Esophagus muscularis mucosa (tissue), 4 donors: ENCODE measurements at regions not wholly inside any gene's neighbourhood (a gene's known extent, or its start where the extent isn't known, plus 50 kb on each side); places are given as distances from the start of the nearest gene placed in this dataset.
A peak's percentile ranks its signal among the peaks of the same experiment; 100 is the strongest.

Experiments used
- DNase-seq: peaks from one replicate; pipeline ENCODE4 v3.0.0-alpha.2; 2017; ENCODE audit errors: extremely low spot score
- H3K27ac ChIP-seq, 4 donors: fragments of 200-600 bp; sonication (generic); replicated peaks in 1 of 4; 1 replicate in 3 of 4; 2 replicates in 1 of 4; pipeline ENCODE4 v1.5.1; 2016 to 2019; ENCODE audit warnings: mild to moderate bottlenecking in 1 of 4
- H3K27me3 ChIP-seq, 4 donors: fragments of 200-600 bp; sonication (generic); one replicate each; pipeline versions ENCODE4 v1.5.1 to v1.6.0; 2016 to 2019
- H3K36me3 ChIP-seq, 4 donors: fragments of 200-600 bp; sonication (generic); one replicate each; pipeline ENCODE4 v1.5.1; 2016 to 2019
- H3K4me1 ChIP-seq, 4 donors: fragments of 200-600 bp; sonication (generic); one replicate each; pipeline ENCODE4 v1.5.1; 2016 to 2019
- H3K4me3 ChIP-seq, 4 donors: fragments of 200-600 bp; sonication (generic); 1 replicate in 2 of 4; 2 replicates in 2 of 4; pipeline ENCODE4 v1.5.1; 2016 to 2019; ENCODE audit warnings: mild to moderate bottlenecking in 4 of 4, moderate library complexity in 1 of 4
- H3K9me3 ChIP-seq, 4 donors: fragments of 200-600 bp; sonication (generic); 1 replicate in 3 of 4; 2 replicates in 1 of 4; pipeline ENCODE4 v1.5.1; 2016 to 2019
- EP300 ChIP-seq: sonication (generic); formaldehyde crosslinking; IDR thresholded peaks from one replicate; pipeline ENCODE4 v1.6.1; 2017; ENCODE audit warnings: antibody characterized with exemption
- POLR2A ChIP-seq: fragments of 450-650 bp; IDR thresholded peaks from one replicate; pipeline ENCODE4 v1.6.1; 2017; ENCODE audit warnings: antibody characterized with exemption, moderate library complexity, mild to moderate bottlenecking, low read depth
- POLR2AphosphoS5 ChIP-seq, 2 donors: sonication (generic); formaldehyde crosslinking; IDR thresholded peaks; one replicate each; pipeline ENCODE4 v1.6.1; 2017; ENCODE audit warnings: antibody characterized with exemption in 2 of 2
- WGBS: methylation state at CpG from one replicate; pipeline ENCODE4 v1.1.5; 2018; 5-methylcytosine and 5-hydroxymethylcytosine counted together
- intact Hi-C: fragments of 100-400 bp; cut with DNase I; formaldehyde crosslinking; loops from one replicate; pipeline ENCODE4 v1.15.1; 2023
- TF ChIP-seq, protein P1 (sequence below), 3 experiments: fragments of 200-600 bp in 2 of 3; fragments of 450-650 bp in 1 of 3; sonication (generic) in 2 of 3; IDR thresholded peaks; one replicate each; pipeline ENCODE4 v1.5.1; 2017 to 2019; ENCODE audit warnings: antibody characterized with exemption in 3 of 3, mild to moderate bottlenecking in 2 of 3, moderate library complexity in 1 of 3

DNA sequence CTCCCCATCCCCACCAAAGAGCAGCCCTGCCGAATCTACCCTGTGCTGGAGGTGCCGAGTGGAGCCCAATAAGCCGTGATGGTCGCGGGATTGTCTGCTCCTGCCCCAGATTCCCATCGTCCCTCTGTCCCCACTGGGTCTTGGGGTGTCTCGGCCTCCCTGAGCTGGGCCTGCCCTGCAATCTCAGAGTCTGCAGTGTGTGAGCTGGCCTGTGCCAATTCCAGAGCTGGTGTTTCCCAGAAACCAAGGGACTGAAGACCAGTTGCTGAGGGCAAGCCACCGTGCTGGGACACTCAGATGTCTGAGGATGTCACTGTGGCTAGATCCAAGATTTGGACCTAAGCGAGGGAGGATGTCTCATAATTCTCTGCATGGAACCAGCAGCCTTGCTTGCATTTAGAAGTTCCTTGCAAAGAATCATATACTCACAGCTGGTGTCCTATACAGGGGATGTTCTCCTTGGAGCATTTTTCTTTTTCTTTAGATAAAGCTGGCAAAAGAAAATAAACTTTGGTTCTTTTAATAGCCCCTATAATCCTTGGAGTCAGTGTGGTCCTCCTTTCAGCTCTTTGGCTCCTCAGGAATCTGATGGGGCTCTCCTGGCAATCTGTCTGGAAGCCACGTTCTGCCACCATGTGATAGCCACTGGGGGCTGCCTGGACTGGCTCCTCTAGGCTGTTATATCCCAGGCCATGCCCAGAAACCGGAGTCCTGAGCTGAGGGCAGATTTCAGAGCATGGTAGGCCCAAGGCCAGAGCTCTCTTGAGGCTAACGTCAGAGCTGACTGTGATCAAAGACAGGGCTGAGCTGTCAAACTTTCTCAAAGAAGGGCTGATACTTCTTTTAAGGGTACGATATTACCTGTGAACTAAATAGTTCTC is 140.1 kb upstream of the HAAO start:
- Histone ChIP-seq H3K9me3 (no peaks in the 10 kb centered on the region), H3K27me3 (no peaks in the 10 kb centered on the region), H3K4me1 (peaks cover 77 to 87% (median 84%) of the 10 kb centered on the region in 4 donors), H3K27ac (peak overlapping the region; percentile 35 to 60 (median 43)), H3K4me3 (no peak overlapping the region), H3K36me3 (no peaks in the 10 kb centered on the region)
- TF ChIP-seq POLR2A = no peak
- no peak for DNase-seq
- intact Hi-C loops = no loop called here
- 67% methylated on average over 11 of the region's 13 CpGs for WGBS

DNA sequence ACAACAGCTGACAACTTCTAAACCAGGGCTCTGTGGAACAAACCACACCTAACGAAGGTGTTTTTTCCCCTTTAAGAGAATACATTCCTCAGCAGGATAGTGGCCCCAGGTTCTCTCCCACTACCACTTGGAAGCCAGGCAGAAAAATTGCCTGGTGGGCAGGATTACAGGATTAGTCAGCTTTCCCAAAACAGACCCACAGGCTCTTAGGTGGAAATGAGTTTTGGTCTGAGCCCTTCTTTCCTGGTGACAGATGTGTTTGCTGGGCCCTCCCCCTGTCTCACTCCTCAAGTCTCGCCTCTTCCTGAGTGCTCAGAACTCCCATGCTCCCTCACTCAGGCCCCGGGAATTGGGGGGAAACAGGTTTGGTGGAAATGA is 139.4 kb upstream of the HAAO start:
- intact Hi-C loops = no loop called here

DNA sequence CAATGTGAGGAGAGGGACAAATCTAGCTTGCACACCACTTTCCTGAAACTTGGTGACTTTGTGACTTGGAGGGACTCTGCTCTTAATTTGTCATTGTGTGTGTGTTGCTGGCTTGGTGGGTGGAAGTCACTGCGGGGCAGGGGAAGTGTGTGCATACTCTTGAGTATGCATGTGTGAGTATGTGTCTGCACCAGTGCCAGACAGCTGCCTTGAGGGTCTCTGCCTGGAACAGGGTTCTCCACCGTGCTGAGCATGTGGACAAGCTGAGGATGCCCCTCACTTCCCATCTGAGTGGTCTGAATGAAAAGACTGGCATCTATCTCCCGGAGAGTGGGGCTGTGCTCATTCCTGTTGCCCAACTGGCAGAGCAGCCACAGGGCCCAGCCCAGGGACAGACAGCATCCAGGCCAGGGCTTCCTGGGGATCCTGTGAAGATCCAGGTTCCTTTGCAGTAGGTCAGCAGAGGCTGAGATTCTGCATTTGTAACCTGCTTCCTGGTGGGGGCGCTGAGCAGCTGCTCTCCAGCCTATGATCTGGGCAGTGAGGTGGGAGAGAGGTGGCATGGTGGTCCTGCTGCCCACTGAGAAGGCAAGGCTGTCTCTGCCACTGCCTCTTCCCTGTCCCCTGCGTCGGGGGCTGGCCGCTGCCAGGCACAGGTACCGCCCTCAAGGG is 138.9 kb upstream of the HAAO start:
- H3K27ac ChIP-seq = peak overlapping the region in 3 of 4 donors; percentile 40 to 60 (median 46)
- H3K27me3 ChIP-seq = no peaks in the 10 kb centered on the region
- no peaks in the 10 kb centered on the region for H3K9me3 ChIP-seq
- TF ChIP-seq POLR2AphosphoS5 (IDR thresholded peaks at IDR 0.05) (no peak), EP300 (no peak)
- TF ChIP-seq, protein P1, sequence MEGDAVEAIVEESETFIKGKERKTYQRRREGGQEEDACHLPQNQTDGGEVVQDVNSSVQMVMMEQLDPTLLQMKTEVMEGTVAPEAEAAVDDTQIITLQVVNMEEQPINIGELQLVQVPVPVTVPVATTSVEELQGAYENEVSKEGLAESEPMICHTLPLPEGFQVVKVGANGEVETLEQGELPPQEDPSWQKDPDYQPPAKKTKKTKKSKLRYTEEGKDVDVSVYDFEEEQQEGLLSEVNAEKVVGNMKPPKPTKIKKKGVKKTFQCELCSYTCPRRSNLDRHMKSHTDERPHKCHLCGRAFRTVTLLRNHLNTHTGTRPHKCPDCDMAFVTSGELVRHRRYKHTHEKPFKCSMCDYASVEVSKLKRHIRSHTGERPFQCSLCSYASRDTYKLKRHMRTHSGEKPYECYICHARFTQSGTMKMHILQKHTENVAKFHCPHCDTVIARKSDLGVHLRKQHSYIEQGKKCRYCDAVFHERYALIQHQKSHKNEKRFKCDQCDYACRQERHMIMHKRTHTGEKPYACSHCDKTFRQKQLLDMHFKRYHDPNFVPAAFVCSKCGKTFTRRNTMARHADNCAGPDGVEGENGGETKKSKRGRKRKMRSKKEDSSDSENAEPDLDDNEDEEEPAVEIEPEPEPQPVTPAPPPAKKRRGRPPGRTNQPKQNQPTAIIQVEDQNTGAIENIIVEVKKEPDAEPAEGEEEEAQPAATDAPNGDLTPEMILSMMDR (IDR thresholded peaks at IDR 0.05) = peak in 1 of 3 experiments; percentile 7
- no peaks in the 10 kb centered on the region for H3K36me3 ChIP-seq
- DNase-seq = no peak
- 80% methylated on average over 2 of the region's 8 CpGs for WGBS
- no peak overlapping the region for H3K4me3 ChIP-seq
- intact Hi-C loops = no loop called here
- H3K4me1 ChIP-seq = peaks cover 81 to 87% (median 85%) of the 10 kb centered on the region in 4 donors

More for the DNA sequence above, 139.4 kb upstream of the HAAO start:
- Histone ChIP-seq H3K4me3 (no peak overlapping the region), H3K27ac (peak overlapping the region in 3 of 4 donors; percentile 40 to 60 (median 46)), H3K4me1 (peaks cover 81 to 87% (median 85%) of the 10 kb centered on the region in 4 donors), H3K27me3 (no peaks in the 10 kb centered on the region), H3K36me3 (no peaks in the 10 kb centered on the region), H3K9me3 (no peaks in the 10 kb centered on the region)
- no peak for DNase-seq
- no peak for TF ChIP-seq POLR2AphosphoS5 (IDR thresholded peaks at IDR 0.05)
- TF ChIP-seq POLR2A = no peak
- TF ChIP-seq EP300 = no peak
- TF ChIP-seq, protein P1 (IDR thresholded peaks at IDR 0.05) = no peak
- WGBS = 75% methylated on average over 2 of the region's 3 CpGs

DNA sequence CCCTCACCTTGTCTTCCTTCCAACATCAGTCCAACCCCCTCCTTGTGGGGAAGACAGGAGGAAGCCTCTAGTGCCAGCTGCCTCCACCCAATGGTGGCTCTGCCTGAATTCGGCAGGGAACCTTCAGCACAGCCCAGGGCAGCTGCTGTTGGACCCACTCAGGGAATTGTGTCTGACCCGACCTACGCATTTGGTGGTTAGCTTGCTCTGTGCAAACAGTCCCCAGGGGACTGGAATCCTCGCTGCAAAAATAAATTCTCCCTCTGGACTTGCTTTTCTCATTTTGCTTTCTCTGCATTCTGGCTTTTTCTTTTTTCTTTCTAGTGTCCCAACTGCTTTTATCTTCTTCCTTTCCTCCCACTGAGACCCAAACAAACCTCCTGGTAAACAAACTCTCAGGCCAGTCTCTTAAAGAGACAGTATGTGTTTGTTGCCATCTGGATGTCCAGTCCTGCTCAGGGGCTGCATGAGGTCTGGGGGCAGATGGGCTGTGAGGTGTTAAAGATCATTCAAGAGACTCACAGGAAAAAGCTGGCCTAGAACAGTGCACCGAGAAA is 137.7 kb upstream of the HAAO start:
- H3K27ac ChIP-seq = peak overlapping the region; percentile 88 to 93 (median 90)
- 23% methylated on average over 5 of the region's 5 CpGs for WGBS
- DNase-seq = no peak
- H3K9me3 ChIP-seq = no peaks in the 10 kb centered on the region
- H3K4me1 ChIP-seq = peaks cover 83 to 93% (median 90%) of the 10 kb centered on the region in 4 donors
- H3K36me3 ChIP-seq = no peaks in the 10 kb centered on the region
- no peaks in the 10 kb centered on the region for H3K27me3 ChIP-seq
- H3K4me3 ChIP-seq = no peak overlapping the region
- intact Hi-C loops = no loop called here
- TF ChIP-seq POLR2A = no peak
- TF ChIP-seq, protein P1 (IDR thresholded peaks at IDR 0.05) = no peak
- TF ChIP-seq POLR2AphosphoS5 (IDR thresholded peaks at IDR 0.05) = no peak
- no peak for TF ChIP-seq EP300

DNA sequence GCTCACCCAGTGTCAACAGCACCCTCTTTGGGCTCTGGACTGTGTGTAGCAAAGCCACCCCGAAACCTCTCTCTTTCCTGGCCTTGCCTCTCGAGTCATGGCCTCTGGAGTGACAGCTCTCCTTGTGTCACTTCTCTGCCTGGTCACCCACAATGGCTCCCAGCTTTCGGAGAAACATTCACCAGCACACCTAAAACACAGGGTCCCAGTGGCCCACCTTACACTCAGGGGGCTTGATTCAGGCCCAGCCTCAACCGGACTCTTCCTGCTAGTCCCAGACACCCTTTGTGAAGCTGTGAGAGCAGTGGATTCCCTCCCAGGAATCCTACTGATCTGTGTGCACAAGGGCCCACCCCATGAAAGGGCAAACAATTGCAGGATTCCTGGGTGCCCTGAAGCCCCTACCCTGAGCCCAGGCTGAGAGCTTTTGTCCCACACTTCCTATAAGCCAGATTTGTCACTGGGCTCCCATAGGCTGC is 137.2 kb upstream of the HAAO start:
- H3K36me3 ChIP-seq = no peaks in the 10 kb centered on the region
- no peak overlapping the region for H3K4me3 ChIP-seq
- WGBS = 92% methylated on average over 4 of the region's 4 CpGs
- H3K4me1 ChIP-seq = peaks cover 89 to 96% (median 94%) of the 10 kb centered on the region in 4 donors
- intact Hi-C loops = loop anchor here (5.0 kb wide), 1 partner anchor 62 kb away; no protein-coding TSS in a partner anchor
- peak overlapping the region; percentile 88 to 93 (median 90) for H3K27ac ChIP-seq
- DNase-seq = no peak
- H3K9me3 ChIP-seq = no peaks in the 10 kb centered on the region
- no peaks in the 10 kb centered on the region for H3K27me3 ChIP-seq
- TF ChIP-seq EP300 (no peak), POLR2A (no peak), POLR2AphosphoS5 (IDR thresholded peaks at IDR 0.05) (no peak)
- TF ChIP-seq, protein P1 (IDR thresholded peaks at IDR 0.05) = no peak
